DND-41 (cell line): ENCODE measurements at regions not wholly inside any gene's neighbourhood (a gene's known extent, or its start where the extent isn't known, plus 50 kb on each side); places are given as distances from the start of the nearest gene placed in this dataset.

Source experiments
- CTCF ChIP-seq: IDR thresholded peaks from 2 replicates; pipeline ENCODE4 v1.5.1; 2012; ENCODE audit warnings: borderline replicate concordance, low read length, moderate library complexity, mild to moderate bottlenecking; ENCODE audit not compliant: poor library complexity, severe bottlenecking; ENCODE audit errors: extremely low read depth
- EZH2 ChIP-seq: IDR thresholded peaks from 3 replicates; pipeline ENCODE4 v1.6.1; 2012; ENCODE audit warnings: borderline replicate concordance, low read depth, mild to moderate bottlenecking, moderate library complexity, low read length, inconsistent platforms; ENCODE audit not compliant: severe bottlenecking

GRCh38 chr7:155879592-155879991 is 67.3 kb upstream of the SHH start:
- TF ChIP-seq CTCF (no peak), EZH2 (no peak)
